ENCODE measurements at regions not wholly inside any gene's neighbourhood (a gene's known extent, or its start where the extent isn't known, plus 50 kb on each side); places are given as distances from the start of the nearest gene placed in this dataset.
A peak's percentile ranks its signal among the peaks of the same experiment; 100 is the strongest.

- H2BK12ac ChIP-seq (ENCODE audit: low read length) = no peak overlapping the region
- no CpG with 5 or more reads among the region's 7 CpGs for WGBS, 2 donors (ENCODE audit: extremely low coverage in 2 of 2, insufficient read length in 2 of 2, insufficient replicate concordance in 1 of 2)
- no peaks in the 10 kb centered on the region for H3K4me1 ChIP-seq (ENCODE audit: control insufficient read depth in 2 of 2, insufficient read depth in 1 of 2, low read depth in 1 of 2, low read length in 2 of 2)
- H3K79me1 ChIP-seq (ENCODE audit: low read depth, low read length) = no peaks in the 10 kb centered on the region
- H3K9ac ChIP-seq (ENCODE audit: low read depth, low read length, poor library complexity) = no peak overlapping the region
- H4K8ac ChIP-seq (ENCODE audit: low read depth, low read length) = no peak overlapping the region
- H2BK5ac ChIP-seq (ENCODE audit: low read length) = no peak overlapping the region
- no peak overlapping the region for H3K14ac ChIP-seq (ENCODE audit: low read length)
- no peaks in the 10 kb centered on the region for H3K27me3 ChIP-seq (ENCODE audit: control insufficient read depth in 3 of 3, insufficient read depth in 3 of 3, low read depth in 1 of 3, low read length in 3 of 3)
- H2AK5ac ChIP-seq (ENCODE audit: low read depth, low read length) = no peak overlapping the region
- no peak overlapping the region for H4K91ac ChIP-seq (ENCODE audit: low read depth, low read length, poor library complexity)
- H3K36me3 ChIP-seq (replicated peaks in 1 of 2; ENCODE audit: control insufficient read depth in 2 of 2, insufficient read depth in 2 of 2, low read length in 2 of 2) = no peaks in the 10 kb centered on the region
- H3K18ac ChIP-seq (ENCODE audit: low read length) = no peak overlapping the region
- no peak overlapping the region for H2AFZ ChIP-seq (ENCODE audit: low read length)
- no peak overlapping the region for H2BK120ac ChIP-seq (ENCODE audit: low read depth, low read length)
- H3K23ac ChIP-seq (ENCODE audit: low read depth, low read length, poor library complexity) = no peak overlapping the region
- no peak overlapping the region for H3K4me2 ChIP-seq (ENCODE audit: insufficient read depth, low read length, poor library complexity, severe bottlenecking)
- no peak overlapping the region for H3K27ac ChIP-seq (replicated peaks; ENCODE audit: low read length)
- H2BK15ac ChIP-seq (ENCODE audit: low read length) = no peak overlapping the region
- DNase-seq (ENCODE audit: low spot score) = peak; percentile 33
- H3K4ac ChIP-seq (ENCODE audit: low read length) = no peak overlapping the region
- H3K4me3 ChIP-seq (ENCODE audit: low read length in 2 of 2) = no peak overlapping the region
- H3K9me3 ChIP-seq (replicated peaks in 1 of 2; ENCODE audit: control insufficient read depth in 2 of 2, insufficient read depth in 1 of 2, low read depth in 1 of 2, low read length in 2 of 2) = no peaks in the 10 kb centered on the region
These were observed 64.2 kb upstream of the ARL8B start for GRCh38 chr3:5057857-5058324.

DNA sequence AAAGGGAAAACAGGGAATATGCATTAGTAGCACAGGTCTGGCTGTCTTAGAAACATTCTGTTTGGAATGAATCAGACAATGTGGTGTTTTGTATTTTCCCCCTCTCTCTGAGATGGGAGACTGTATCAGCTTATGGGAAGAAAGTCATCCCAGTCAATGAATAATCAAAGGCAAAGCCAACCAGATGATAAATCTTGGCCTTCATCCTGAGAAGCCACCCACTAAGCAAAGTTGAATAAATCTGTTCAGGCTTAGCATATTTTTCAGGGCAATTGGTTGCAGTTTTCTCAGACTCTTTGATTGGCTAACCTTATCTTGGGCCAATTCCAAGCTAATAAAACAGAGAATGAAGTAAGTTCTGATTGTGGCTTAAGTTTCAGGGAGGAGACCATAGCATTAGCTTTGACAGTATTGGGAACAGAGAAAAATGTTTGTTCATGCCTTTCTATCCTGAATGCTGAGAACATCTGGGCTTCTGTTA is 63.6 kb upstream of the ARL8B start:
- Histone ChIP-seq H3K14ac (ENCODE audit: low read length) (no peak overlapping the region), H2BK12ac (ENCODE audit: low read length) (no peak overlapping the region), H3K9me3 (replicated peaks in 1 of 2; ENCODE audit: control insufficient read depth in 2 of 2, insufficient read depth in 1 of 2, low read depth in 1 of 2, low read length in 2 of 2) (no peaks in the 10 kb centered on the region), H2AFZ (ENCODE audit: low read length) (no peak overlapping the region), H3K4ac (ENCODE audit: low read length) (no peak overlapping the region), H2BK5ac (ENCODE audit: low read length) (no peak overlapping the region), H3K79me1 (ENCODE audit: low read depth, low read length) (peaks cover 2% of the 10 kb centered on the region), H3K4me3 (ENCODE audit: low read length in 2 of 2) (no peak overlapping the region), H3K4me1 (ENCODE audit: control insufficient read depth in 2 of 2, insufficient read depth in 1 of 2, low read depth in 1 of 2, low read length in 2 of 2) (no peaks in the 10 kb centered on the region), H3K4me2 (ENCODE audit: insufficient read depth, low read length, poor library complexity, severe bottlenecking) (no peak overlapping the region), H4K8ac (ENCODE audit: low read depth, low read length) (no peak overlapping the region), H3K27me3 (ENCODE audit: control insufficient read depth in 3 of 3, insufficient read depth in 3 of 3, low read depth in 1 of 3, low read length in 3 of 3) (no peaks in the 10 kb centered on the region), H2BK120ac (ENCODE audit: low read depth, low read length) (no peak overlapping the region), H3K36me3 (replicated peaks in 1 of 2; ENCODE audit: control insufficient read depth in 2 of 2, insufficient read depth in 2 of 2, low read length in 2 of 2) (no peaks in the 10 kb centered on the region), H3K9ac (ENCODE audit: low read depth, low read length, poor library complexity) (no peak overlapping the region), H3K27ac (replicated peaks; ENCODE audit: low read length) (no peak overlapping the region), H2AK5ac (ENCODE audit: low read depth, low read length) (no peak overlapping the region), H3K18ac (ENCODE audit: low read length) (no peak overlapping the region), H4K91ac (ENCODE audit: low read depth, low read length, poor library complexity) (no peak overlapping the region), H3K23ac (ENCODE audit: low read depth, low read length, poor library complexity) (no peak overlapping the region), H2BK15ac (ENCODE audit: low read length) (no peak overlapping the region)
- no peak for DNase-seq (ENCODE audit: low spot score)

GRCh38 chr3:5059782-5060181 is 62.3 kb upstream of the ARL8B start:
- H2AFZ ChIP-seq (ENCODE audit: low read length) = no peak overlapping the region
- no peak overlapping the region for H2BK15ac ChIP-seq (ENCODE audit: low read length)
- no peak overlapping the region for H3K18ac ChIP-seq (ENCODE audit: low read length)
- no peak for DNase-seq (ENCODE audit: low spot score)
- no peaks in the 10 kb centered on the region for H3K4me1 ChIP-seq (ENCODE audit: control insufficient read depth in 2 of 2, insufficient read depth in 1 of 2, low read depth in 1 of 2, low read length in 2 of 2)
- no peak overlapping the region for H3K4me3 ChIP-seq (ENCODE audit: low read length in 2 of 2)
- H3K9me3 ChIP-seq (replicated peaks in 1 of 2; ENCODE audit: control insufficient read depth in 2 of 2, insufficient read depth in 1 of 2, low read depth in 1 of 2, low read length in 2 of 2) = no peaks in the 10 kb centered on the region
- H3K27me3 ChIP-seq (ENCODE audit: control insufficient read depth in 3 of 3, insufficient read depth in 3 of 3, low read depth in 1 of 3, low read length in 3 of 3) = no peaks in the 10 kb centered on the region
- H4K8ac ChIP-seq (ENCODE audit: low read depth, low read length) = no peak overlapping the region
- WGBS, 2 donors (ENCODE audit: extremely low coverage in 2 of 2, insufficient read length in 2 of 2, insufficient replicate concordance in 1 of 2) = no CpG with 5 or more reads among the region's 7 CpGs
- no peak overlapping the region for H2BK120ac ChIP-seq (ENCODE audit: low read depth, low read length)
- H3K14ac ChIP-seq (ENCODE audit: low read length) = no peak overlapping the region
- no peaks in the 10 kb centered on the region for H3K36me3 ChIP-seq (replicated peaks in 1 of 2; ENCODE audit: control insufficient read depth in 2 of 2, insufficient read depth in 2 of 2, low read length in 2 of 2)
- no peak overlapping the region for H3K27ac ChIP-seq (replicated peaks; ENCODE audit: low read length)
- H2BK12ac ChIP-seq (ENCODE audit: low read length) = no peak overlapping the region
- no peak overlapping the region for H3K9ac ChIP-seq (ENCODE audit: low read depth, low read length, poor library complexity)
- peaks cover 2% of the 10 kb centered on the region for H3K79me1 ChIP-seq (ENCODE audit: low read depth, low read length)
- H3K4me2 ChIP-seq (ENCODE audit: insufficient read depth, low read length, poor library complexity, severe bottlenecking) = no peak overlapping the region
- H3K4ac ChIP-seq (ENCODE audit: low read length) = no peak overlapping the region
- no peak overlapping the region for H2AK5ac ChIP-seq (ENCODE audit: low read depth, low read length)
- no peak overlapping the region for H3K23ac ChIP-seq (ENCODE audit: low read depth, low read length, poor library complexity)
- H4K91ac ChIP-seq (ENCODE audit: low read depth, low read length, poor library complexity) = no peak overlapping the region
- H2BK5ac ChIP-seq (ENCODE audit: low read length) = no peak overlapping the region

- Histone ChIP-seq H3K27ac (replicated peaks; ENCODE audit: low read length) (no peak overlapping the region), H2AFZ (ENCODE audit: low read length) (no peak overlapping the region), H3K9ac (ENCODE audit: low read depth, low read length, poor library complexity) (no peak overlapping the region), H3K4me3 (ENCODE audit: low read length in 2 of 2) (no peak overlapping the region), H4K91ac (ENCODE audit: low read depth, low read length, poor library complexity) (no peak overlapping the region), H3K9me3 (replicated peaks in 1 of 2; ENCODE audit: control insufficient read depth in 2 of 2, insufficient read depth in 1 of 2, low read depth in 1 of 2, low read length in 2 of 2) (no peaks in the 10 kb centered on the region), H2BK120ac (ENCODE audit: low read depth, low read length) (no peak overlapping the region), H3K4ac (ENCODE audit: low read length) (no peak overlapping the region), H2BK15ac (ENCODE audit: low read length) (no peak overlapping the region), H3K18ac (ENCODE audit: low read length) (no peak overlapping the region), H3K14ac (ENCODE audit: low read length) (no peak overlapping the region), H2BK5ac (ENCODE audit: low read length) (no peak overlapping the region), H2AK5ac (ENCODE audit: low read depth, low read length) (no peak overlapping the region), H3K4me1 (ENCODE audit: control insufficient read depth in 2 of 2, insufficient read depth in 1 of 2, low read depth in 1 of 2, low read length in 2 of 2) (no peaks in the 10 kb centered on the region), H3K79me1 (ENCODE audit: low read depth, low read length) (peaks cover 2% of the 10 kb centered on the region), H3K4me2 (ENCODE audit: insufficient read depth, low read length, poor library complexity, severe bottlenecking) (no peak overlapping the region), H3K23ac (ENCODE audit: low read depth, low read length, poor library complexity) (no peak overlapping the region), H3K36me3 (replicated peaks in 1 of 2; ENCODE audit: control insufficient read depth in 2 of 2, insufficient read depth in 2 of 2, low read length in 2 of 2) (no peaks in the 10 kb centered on the region), H3K27me3 (ENCODE audit: control insufficient read depth in 3 of 3, insufficient read depth in 3 of 3, low read depth in 1 of 3, low read length in 3 of 3) (no peaks in the 10 kb centered on the region), H2BK12ac (ENCODE audit: low read length) (no peak overlapping the region), H4K8ac (ENCODE audit: low read depth, low read length) (no peak overlapping the region)
- WGBS, 2 donors (ENCODE audit: extremely low coverage in 2 of 2, insufficient read length in 2 of 2, insufficient replicate concordance in 1 of 2) = no CpG with 5 or more reads among the region's 3 CpGs
- no peak for DNase-seq (ENCODE audit: low spot score)
These were observed 60.9 kb upstream of the ARL8B start for GRCh38 chr3:5061218-5061569.

Data from neuronal stem cell (in vitro differentiated cells).